ENCODE measurements at regions not wholly inside any gene's neighbourhood (a gene's known extent, or its start where the extent isn't known, plus 50 kb on each side); places are given as distances from the start of the nearest gene placed in this dataset.

DNA sequence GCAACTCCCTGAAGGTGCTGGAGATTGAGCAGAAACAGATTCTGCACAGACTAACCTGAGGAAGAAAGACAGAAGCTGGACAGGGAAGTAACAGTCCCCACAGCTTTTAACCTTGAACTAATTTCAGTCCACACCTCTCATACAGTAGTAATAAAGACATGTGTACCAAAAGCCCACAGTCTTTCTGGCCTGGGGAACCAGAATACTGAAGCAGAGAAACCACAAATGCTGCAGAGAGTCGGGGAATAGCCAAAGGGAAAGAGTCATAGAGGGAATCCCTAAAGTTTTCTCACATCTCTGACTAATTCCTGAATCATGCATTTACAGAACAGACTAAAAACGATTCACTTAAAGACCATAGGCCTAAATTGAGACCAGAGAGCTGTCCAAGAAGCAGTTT is 503.4 kb upstream of the NECTIN3 start:
- Histone ChIP-seq H3K27me3 (ENCODE audit: insufficient read depth, low read depth, low read length) (no peaks in the 10 kb centered on the region), H2AFZ (ENCODE audit: low read depth, low read length) (no peak overlapping the region), H3K4me2 (ENCODE audit: low read length) (no peak overlapping the region), H3K9me2 (ENCODE audit: insufficient read depth, low read length) (no peaks in the 10 kb centered on the region), H3K9ac (ENCODE audit: low read length) (no peak overlapping the region), H3K9me3 (ENCODE audit: low read length) (no peaks in the 10 kb centered on the region), H4K20me1 (ENCODE audit: insufficient read depth) (no peaks in the 10 kb centered on the region), H3K79me2 (replicated peaks; ENCODE audit: insufficient read depth, low read length) (no peaks in the 10 kb centered on the region), H3K36me3 (ENCODE audit: insufficient read depth, low read length) (no peaks in the 10 kb centered on the region), H3K27ac (ENCODE audit: low read length) (no peak overlapping the region), H3F3A (ENCODE audit: insufficient read depth, low read length, poor library complexity, severe bottlenecking) (no peaks in the 10 kb centered on the region), H3K4me3 (ENCODE audit: low read length) (no peak overlapping the region)
- TF ChIP-seq, protein P1, sequence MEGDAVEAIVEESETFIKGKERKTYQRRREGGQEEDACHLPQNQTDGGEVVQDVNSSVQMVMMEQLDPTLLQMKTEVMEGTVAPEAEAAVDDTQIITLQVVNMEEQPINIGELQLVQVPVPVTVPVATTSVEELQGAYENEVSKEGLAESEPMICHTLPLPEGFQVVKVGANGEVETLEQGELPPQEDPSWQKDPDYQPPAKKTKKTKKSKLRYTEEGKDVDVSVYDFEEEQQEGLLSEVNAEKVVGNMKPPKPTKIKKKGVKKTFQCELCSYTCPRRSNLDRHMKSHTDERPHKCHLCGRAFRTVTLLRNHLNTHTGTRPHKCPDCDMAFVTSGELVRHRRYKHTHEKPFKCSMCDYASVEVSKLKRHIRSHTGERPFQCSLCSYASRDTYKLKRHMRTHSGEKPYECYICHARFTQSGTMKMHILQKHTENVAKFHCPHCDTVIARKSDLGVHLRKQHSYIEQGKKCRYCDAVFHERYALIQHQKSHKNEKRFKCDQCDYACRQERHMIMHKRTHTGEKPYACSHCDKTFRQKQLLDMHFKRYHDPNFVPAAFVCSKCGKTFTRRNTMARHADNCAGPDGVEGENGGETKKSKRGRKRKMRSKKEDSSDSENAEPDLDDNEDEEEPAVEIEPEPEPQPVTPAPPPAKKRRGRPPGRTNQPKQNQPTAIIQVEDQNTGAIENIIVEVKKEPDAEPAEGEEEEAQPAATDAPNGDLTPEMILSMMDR (IDR thresholded peaks at IDR 0.05; ENCODE audit: poor library complexity, severe bottlenecking) = no peak
- no peak for TF ChIP-seq POLR2AphosphoS5 (IDR thresholded peaks at IDR 0.05)
- TF ChIP-seq SMC3 (conservative IDR thresholded peaks at IDR 0.05; ENCODE audit: poor library complexity) = no peak
- TF ChIP-seq RAD21 (conservative IDR thresholded peaks at IDR 0.05) = no peak
- TF ChIP-seq EZH2 (IDR thresholded peaks at IDR 0.05; ENCODE audit: borderline replicate concordance, insufficient read depth, low read length, poor library complexity, severe bottlenecking) = no peak
- no peak for TF ChIP-seq TAF1 (IDR thresholded peaks at IDR 0.05; ENCODE audit: low read depth)
- TF ChIP-seq MXI1 (conservative IDR thresholded peaks at IDR 0.05; ENCODE audit: poor library complexity, severe bottlenecking) = no peak
- TF ChIP-seq, protein P2, sequence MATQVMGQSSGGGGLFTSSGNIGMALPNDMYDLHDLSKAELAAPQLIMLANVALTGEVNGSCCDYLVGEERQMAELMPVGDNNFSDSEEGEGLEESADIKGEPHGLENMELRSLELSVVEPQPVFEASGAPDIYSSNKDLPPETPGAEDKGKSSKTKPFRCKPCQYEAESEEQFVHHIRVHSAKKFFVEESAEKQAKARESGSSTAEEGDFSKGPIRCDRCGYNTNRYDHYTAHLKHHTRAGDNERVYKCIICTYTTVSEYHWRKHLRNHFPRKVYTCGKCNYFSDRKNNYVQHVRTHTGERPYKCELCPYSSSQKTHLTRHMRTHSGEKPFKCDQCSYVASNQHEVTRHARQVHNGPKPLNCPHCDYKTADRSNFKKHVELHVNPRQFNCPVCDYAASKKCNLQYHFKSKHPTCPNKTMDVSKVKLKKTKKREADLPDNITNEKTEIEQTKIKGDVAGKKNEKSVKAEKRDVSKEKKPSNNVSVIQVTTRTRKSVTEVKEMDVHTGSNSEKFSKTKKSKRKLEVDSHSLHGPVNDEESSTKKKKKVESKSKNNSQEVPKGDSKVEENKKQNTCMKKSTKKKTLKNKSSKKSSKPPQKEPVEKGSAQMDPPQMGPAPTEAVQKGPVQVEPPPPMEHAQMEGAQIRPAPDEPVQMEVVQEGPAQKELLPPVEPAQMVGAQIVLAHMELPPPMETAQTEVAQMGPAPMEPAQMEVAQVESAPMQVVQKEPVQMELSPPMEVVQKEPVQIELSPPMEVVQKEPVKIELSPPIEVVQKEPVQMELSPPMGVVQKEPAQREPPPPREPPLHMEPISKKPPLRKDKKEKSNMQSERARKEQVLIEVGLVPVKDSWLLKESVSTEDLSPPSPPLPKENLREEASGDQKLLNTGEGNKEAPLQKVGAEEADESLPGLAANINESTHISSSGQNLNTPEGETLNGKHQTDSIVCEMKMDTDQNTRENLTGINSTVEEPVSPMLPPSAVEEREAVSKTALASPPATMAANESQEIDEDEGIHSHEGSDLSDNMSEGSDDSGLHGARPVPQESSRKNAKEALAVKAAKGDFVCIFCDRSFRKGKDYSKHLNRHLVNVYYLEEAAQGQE (IDR thresholded peaks at IDR 0.05; ENCODE audit: borderline replicate concordance) = no peak
- no peak for TF ChIP-seq EP300 (conservative IDR thresholded peaks at IDR 0.05; ENCODE audit: poor library complexity, severe bottlenecking)

DNA sequence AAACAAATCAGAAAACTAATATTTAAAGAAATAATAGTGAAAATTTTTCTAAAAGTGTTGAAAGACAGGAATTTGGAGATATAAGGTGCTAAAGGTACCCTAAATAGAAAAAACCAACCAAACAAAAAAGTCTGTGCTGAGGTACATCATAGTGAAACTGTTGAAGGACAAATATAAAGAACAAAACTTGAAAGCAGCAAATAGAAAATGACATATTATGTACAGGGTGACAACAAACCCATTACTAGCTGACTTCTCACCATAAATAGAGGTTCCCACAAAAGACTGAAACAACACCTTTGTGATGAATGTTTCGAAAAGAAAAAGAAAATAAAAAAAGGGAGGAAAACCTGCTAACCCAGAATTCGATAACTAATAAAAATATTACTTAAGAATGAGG is 502.5 kb upstream of the NECTIN3 start:
- Histone ChIP-seq H3K4me3 (ENCODE audit: low read length) (no peak overlapping the region), H3K9me2 (ENCODE audit: insufficient read depth, low read length) (no peaks in the 10 kb centered on the region), H2AFZ (ENCODE audit: low read depth, low read length) (no peak overlapping the region), H3K9me3 (ENCODE audit: low read length) (no peaks in the 10 kb centered on the region), H3K27me3 (ENCODE audit: insufficient read depth, low read depth, low read length) (no peaks in the 10 kb centered on the region), H4K20me1 (ENCODE audit: insufficient read depth) (no peaks in the 10 kb centered on the region), H3F3A (ENCODE audit: insufficient read depth, low read length, poor library complexity, severe bottlenecking) (no peaks in the 10 kb centered on the region), H3K79me2 (replicated peaks; ENCODE audit: insufficient read depth, low read length) (no peaks in the 10 kb centered on the region), H3K9ac (ENCODE audit: low read length) (no peak overlapping the region), H3K4me2 (ENCODE audit: low read length) (no peak overlapping the region), H3K36me3 (ENCODE audit: insufficient read depth, low read length) (no peaks in the 10 kb centered on the region), H3K27ac (ENCODE audit: low read length) (no peak overlapping the region)
- no peak for TF ChIP-seq TAF1 (IDR thresholded peaks at IDR 0.05; ENCODE audit: low read depth)

DNA sequence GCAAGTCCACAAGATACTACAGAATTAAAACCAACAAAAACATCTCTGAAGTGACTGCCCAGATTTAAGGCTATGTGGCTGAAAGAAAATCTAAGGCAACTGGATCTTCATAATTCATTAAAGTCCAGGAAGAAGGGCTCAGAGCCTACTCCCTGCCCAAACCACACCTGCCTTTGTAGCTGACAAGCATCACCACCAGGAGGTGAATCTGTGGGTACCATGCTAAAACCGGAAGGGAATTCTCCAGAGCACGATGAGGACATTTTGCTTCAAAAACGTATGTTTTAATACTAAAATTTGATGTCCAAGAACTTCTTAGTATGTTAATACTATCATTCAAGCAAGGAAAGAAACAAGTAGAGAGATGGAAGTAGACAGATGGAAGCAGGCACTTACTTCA is 495.9 kb upstream of the NECTIN3 start:
- no peaks in the 10 kb centered on the region for H3K9me3 ChIP-seq (ENCODE audit: low read length)
- H3K4me3 ChIP-seq (ENCODE audit: low read length) = no peak overlapping the region
- no peak overlapping the region for H3K9ac ChIP-seq (ENCODE audit: low read length)
- no peaks in the 10 kb centered on the region for H3K36me3 ChIP-seq (ENCODE audit: insufficient read depth, low read length)
- no peaks in the 10 kb centered on the region for H3K9me2 ChIP-seq (ENCODE audit: insufficient read depth, low read length)
- TF ChIP-seq, protein P2 (IDR thresholded peaks at IDR 0.05; ENCODE audit: borderline replicate concordance) = no peak
- TF ChIP-seq SMC3 (conservative IDR thresholded peaks at IDR 0.05; ENCODE audit: poor library complexity) (no peak), EP300 (conservative IDR thresholded peaks at IDR 0.05; ENCODE audit: poor library complexity, severe bottlenecking) (no peak), RAD21 (conservative IDR thresholded peaks at IDR 0.05) (no peak), EZH2 (IDR thresholded peaks at IDR 0.05; ENCODE audit: borderline replicate concordance, insufficient read depth, low read length, poor library complexity, severe bottlenecking) (no peak), POLR2AphosphoS5 (IDR thresholded peaks at IDR 0.05) (no peak), MXI1 (conservative IDR thresholded peaks at IDR 0.05; ENCODE audit: poor library complexity, severe bottlenecking) (no peak), TAF1 (IDR thresholded peaks at IDR 0.05; ENCODE audit: low read depth) (no peak)
- TF ChIP-seq, protein P1 (IDR thresholded peaks at IDR 0.05; ENCODE audit: poor library complexity, severe bottlenecking) = no peak
- H2AFZ ChIP-seq (ENCODE audit: low read depth, low read length) = no peak overlapping the region
- no peak overlapping the region for H3K4me2 ChIP-seq (ENCODE audit: low read length)
- no peaks in the 10 kb centered on the region for H3F3A ChIP-seq (ENCODE audit: insufficient read depth, low read length, poor library complexity, severe bottlenecking)
- H3K27ac ChIP-seq (ENCODE audit: low read length) = no peak overlapping the region
- no peaks in the 10 kb centered on the region for H3K79me2 ChIP-seq (replicated peaks; ENCODE audit: insufficient read depth, low read length)
- no peaks in the 10 kb centered on the region for H3K27me3 ChIP-seq (ENCODE audit: insufficient read depth, low read depth, low read length)
- no peaks in the 10 kb centered on the region for H4K20me1 ChIP-seq (ENCODE audit: insufficient read depth)
